Cardiac muscle cell (in vitro differentiated cells and primary cell): ENCODE measurements at regions not wholly inside any gene's neighbourhood (a gene's known extent, or its start where the extent isn't known, plus 50 kb on each side); places are given as distances from the start of the nearest gene placed in this dataset.

Experiments used
- DNase-seq, 2 donors: peaks; one replicate each; pipeline versions ENCODE4 v3.0.0 to v3.0.0-alpha.2; 2010 to 2017; ENCODE audit warnings: low read depth in 1 of 2, low spot score in 1 of 2
- H3K27ac ChIP-seq: fragments of 200-600 bp; sonication (generic); 2 replicates; pipeline ENCODE4 v1.5.1; 2016
- H3K27me3 ChIP-seq: fragments of 200-600 bp; sonication (generic); 2 replicates; pipeline ENCODE4 v1.6.0; 2016; ENCODE audit warnings: control low read depth
- H3K36me3 ChIP-seq: fragments of 200-600 bp; sonication (generic); 2 replicates; pipeline ENCODE4 v1.5.1; 2016; ENCODE audit warnings: control low read depth
- H3K4me1 ChIP-seq: fragments of 200-600 bp; sonication (generic); 2 replicates; pipeline ENCODE4 v1.8.1; 2017; ENCODE audit warnings: low read depth, mild to moderate bottlenecking, mixed run types
- H3K4me3 ChIP-seq: fragments of 200-600 bp; sonication (generic); 2 replicates; pipeline ENCODE4 v1.5.1; 2016; ENCODE audit warnings: mild to moderate bottlenecking
- H3K9me3 ChIP-seq: fragments of 200-600 bp; sonication (generic); 2 replicates; pipeline ENCODE4 v1.5.1; 2017; ENCODE audit warnings: low read depth, mild to moderate bottlenecking, control low read depth
- CTCF ChIP-seq: IDR thresholded peaks from 2 replicates; pipeline ENCODE4 v1.5.1; 2012; ENCODE audit warnings: low read depth, mild to moderate bottlenecking, low read length

- Histone ChIP-seq H3K27ac (no peak overlapping the region), H3K36me3 (no peaks in the 10 kb centered on the region), H3K4me3 (no peak overlapping the region), H3K4me1 (no peaks in the 10 kb centered on the region), H3K27me3 (no peaks in the 10 kb centered on the region), H3K9me3 (no peaks in the 10 kb centered on the region)
- peak in 1 of 2 donors; percentile 13 for DNase-seq
- TF ChIP-seq CTCF, result no peak
These were observed 106.3 kb downstream of the MTNR1B start for GRCh38 chr11:93075782-93076181.

- TF ChIP-seq CTCF, result no peak
- no peak for DNase-seq
These were observed 110.8 kb downstream of the MTNR1B start for GRCh38 chr11:93080146-93080759.

GRCh38 chr11:93081694-93082093 is 112.2 kb downstream of the MTNR1B start:
- H3K36me3 ChIP-seq, result no peaks in the 10 kb centered on the region
- no peak overlapping the region for H3K27ac ChIP-seq
- no peak for DNase-seq
- H3K9me3 ChIP-seq, result no peaks in the 10 kb centered on the region
- H3K4me1 ChIP-seq, result no peaks in the 10 kb centered on the region
- H3K4me3 ChIP-seq, result no peak overlapping the region
- H3K27me3 ChIP-seq, result no peaks in the 10 kb centered on the region
- TF ChIP-seq CTCF, result no peak

More at GRCh38 chr11:93080146-93080759, 110.8 kb downstream of the MTNR1B start:
- no peaks in the 10 kb centered on the region for H3K9me3 ChIP-seq
- H3K27ac ChIP-seq, result no peak overlapping the region
- H3K36me3 ChIP-seq, result no peaks in the 10 kb centered on the region
- no peaks in the 10 kb centered on the region for H3K4me1 ChIP-seq
- no peak overlapping the region for H3K4me3 ChIP-seq
- H3K27me3 ChIP-seq, result no peaks in the 10 kb centered on the region

GRCh38 chr11:93082900-93083299 is 113.4 kb downstream of the MTNR1B start:
- DNase-seq, result no peak
- no peaks in the 10 kb centered on the region for H3K36me3 ChIP-seq
- no peak for TF ChIP-seq CTCF

GRCh38 chr11:93084727-93085505 is 112.9 kb downstream of the SLC36A4 start:
- Histone ChIP-seq H3K9me3 (no peaks in the 10 kb centered on the region), H3K4me3 (no peak overlapping the region), H3K36me3 (no peaks in the 10 kb centered on the region), H3K27me3 (no peaks in the 10 kb centered on the region), H3K4me1 (no peaks in the 10 kb centered on the region), H3K27ac (no peak overlapping the region)
- TF ChIP-seq CTCF, result no peak
- peak in 1 of 2 donors; percentile 88 for DNase-seq

More at GRCh38 chr11:93082900-93083299, 113.4 kb downstream of the MTNR1B start:
- no peaks in the 10 kb centered on the region for H3K4me1 ChIP-seq
- H3K27me3 ChIP-seq, result no peaks in the 10 kb centered on the region
- H3K4me3 ChIP-seq, result no peak overlapping the region
- no peak overlapping the region for H3K27ac ChIP-seq
- H3K9me3 ChIP-seq, result no peaks in the 10 kb centered on the region
